Peyer's patch (tissue), 4 donors: ENCODE measurements at regions not wholly inside any gene's neighbourhood (a gene's known extent, or its start where the extent isn't known, plus 50 kb on each side); places are given as distances from the start of the nearest gene placed in this dataset.

Experiments
- CTCF ChIP-seq, 6 experiments: fragments of 450-650 bp in 4 of 6; fragments of 200-600 bp in 2 of 6; sonication (generic) in 1 of 6; IDR thresholded peaks; one replicate each; pipeline ENCODE4 v1.5.1; 2017 to 2019; ENCODE audit warnings: antibody characterized with exemption in 6 of 6, mild to moderate bottlenecking in 3 of 6, moderate library complexity in 1 of 6
- POLR2A ChIP-seq, 2 donors: fragments of 450-650 bp; IDR thresholded peaks; one replicate each; pipeline ENCODE4 v1.5.1; 2017; ENCODE audit warnings: antibody characterized with exemption in 2 of 2, mild to moderate bottlenecking in 2 of 2, moderate library complexity in 2 of 2

GRCh38 chr13:78161266-78161665, 242.6 kb upstream of the EDNRB start:
- no peak for TF ChIP-seq POLR2A (IDR thresholded peaks at IDR 0.05)
- no peak for TF ChIP-seq CTCF (IDR thresholded peaks at IDR 0.05)
